Hematopoietic multipotent progenitor cell treated with erythropoietin and hydrocortisone succinate and interleukin-3 and kit ligand, for 8 days (in vitro differentiated cells): ENCODE measurements at regions not wholly inside any gene's neighbourhood (a gene's known extent, or its start where the extent isn't known, plus 50 kb on each side); places are given as distances from the start of the nearest gene placed in this dataset.

Experiments used
- DNase-seq: peaks from one replicate; pipeline ENCODE4 v3.0.0-alpha.2; 2015

- DNase-seq, result no peak
These were observed 97.5 kb upstream of the MGMT start for GRCh38 chr10:129369566-129369965.

- DNase-seq, result no peak
These were observed 95.5 kb upstream of the MGMT start for GRCh38 chr10:129371541-129371940.

GRCh38 chr10:129372172-129372571 is 94.9 kb upstream of the MGMT start:
- DNase-seq, result no peak

- DNase-seq, result no peak
These were observed 93.8 kb upstream of the MGMT start for GRCh38 chr10:129373231-129373630.

GRCh38 chr10:129373718-129374117 is 93.3 kb upstream of the MGMT start:
- no peak for DNase-seq

GRCh38 chr10:129375171-129375570 is 91.9 kb upstream of the MGMT start:
- DNase-seq, result no peak

- no peak for DNase-seq
These were observed 91.1 kb upstream of the MGMT start for GRCh38 chr10:129375912-129376311.

- DNase-seq, result no peak
These were observed 86.8 kb upstream of the MGMT start for GRCh38 chr10:129380279-129380678.

GRCh38 chr10:129381741-129382140 is 85.3 kb upstream of the MGMT start:
- DNase-seq, result no peak

GRCh38 chr10:129382401-129382800 is 84.6 kb upstream of the MGMT start:
- no peak for DNase-seq

- DNase-seq, result no peak
These were observed 83.4 kb upstream of the MGMT start for GRCh38 chr10:129383651-129384050.

- DNase-seq, result no peak
These were observed 81.4 kb upstream of the MGMT start for GRCh38 chr10:129385600-129385999.

- no peak for DNase-seq
These were observed 80.4 kb upstream of the MGMT start for GRCh38 chr10:129386415-129387257.

GRCh38 chr10:129387258-129387525 is 79.8 kb upstream of the MGMT start:
- DNase-seq, result no peak

- DNase-seq, result no peak
These were observed 78.6 kb upstream of the MGMT start for GRCh38 chr10:129388435-129388834.

- no peak for DNase-seq
These were observed 77.8 kb upstream of the MGMT start for GRCh38 chr10:129389194-129389593.

- no peak for DNase-seq
These were observed 76.9 kb upstream of the MGMT start for GRCh38 chr10:129390147-129390546.

- no peak for DNase-seq
These were observed 76.3 kb upstream of the MGMT start for GRCh38 chr10:129390726-129391125.

GRCh38 chr10:129391464-129391863 is 75.6 kb upstream of the MGMT start:
- DNase-seq, result no peak

- no peak for DNase-seq
These were observed 74.2 kb upstream of the MGMT start for GRCh38 chr10:129392855-129393254.

- no peak for DNase-seq
These were observed 73.2 kb upstream of the MGMT start for GRCh38 chr10:129393812-129394211.

- DNase-seq, result no peak
These were observed 72.3 kb upstream of the MGMT start for GRCh38 chr10:129394518-129395328.

- no peak for DNase-seq
These were observed 70.9 kb upstream of the MGMT start for GRCh38 chr10:129396021-129396722.
